ENCODE measurements at regions not wholly inside any gene's neighbourhood (a gene's known extent, or its start where the extent isn't known, plus 50 kb on each side); places are given as distances from the start of the nearest gene placed in this dataset.
A peak's percentile ranks its signal among the peaks of the same experiment; 100 is the strongest.

DNA sequence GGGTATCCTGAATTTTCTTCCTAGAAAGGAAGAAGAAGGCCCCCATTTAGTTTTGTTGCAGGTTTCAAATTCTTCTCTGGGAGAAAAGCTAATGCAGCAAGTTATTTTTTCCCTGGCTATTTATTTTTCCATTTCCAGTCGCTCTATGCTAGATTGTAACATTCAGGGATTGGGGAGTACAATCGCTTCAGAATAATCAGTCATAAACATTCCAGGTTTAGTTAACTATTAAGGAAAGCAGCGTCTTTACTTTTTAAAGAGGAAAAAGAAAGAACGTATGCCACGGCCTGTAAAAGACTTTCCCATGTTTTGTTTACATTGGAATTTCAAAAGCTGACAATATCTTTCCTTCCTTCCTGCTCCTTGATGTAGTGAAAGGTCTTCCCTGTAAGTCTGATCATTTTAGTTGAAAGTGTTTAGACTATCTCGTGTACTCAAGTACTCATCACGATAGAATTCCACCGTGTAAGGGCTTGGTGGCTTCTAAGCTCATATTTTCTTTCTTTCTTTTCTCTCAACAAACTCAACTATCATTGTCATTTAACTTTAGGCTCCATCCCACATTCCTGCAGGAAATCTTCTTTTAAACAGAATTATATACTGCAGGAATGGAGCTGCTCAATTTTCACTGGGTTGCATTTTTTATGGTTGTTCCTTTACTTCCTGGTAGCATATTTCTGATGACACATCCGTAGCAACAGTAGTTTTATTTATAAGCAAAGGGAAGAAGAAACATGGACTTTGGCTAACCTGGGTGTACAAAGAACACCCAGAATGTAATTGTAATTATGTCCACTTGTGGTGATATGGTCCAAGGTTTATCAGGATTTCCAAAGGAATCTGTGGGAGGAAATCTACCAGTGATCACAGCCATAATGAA is 213.1 kb upstream of the FAT1 start:
- FAIRE-seq (peak; percentile 51), DNase-seq (peak in 2 of 5 donors; percentile 67 to 83)
- Histone ChIP-seq H3K36me3 (ENCODE audit: control insufficient read depth in 2 of 3, insufficient read depth in 3 of 3, low read length in 3 of 3) (no peaks in the 10 kb centered on the region), H3K27ac (ENCODE audit: low read depth in 2 of 2, low read length in 2 of 2) (peak overlapping the region; percentile 59 to 63), H3K9me3 (ENCODE audit: control insufficient read depth in 2 of 3, insufficient read depth in 1 of 3, low read length in 3 of 3) (no peaks in the 10 kb centered on the region), H3K27me3 (ENCODE audit: control insufficient read depth, insufficient read depth, low read length) (no peaks in the 10 kb centered on the region), H3K4me3 (ENCODE audit: low read length in 3 of 3) (peak overlapping the region in 2 of 3 donors; percentile 40 to 62), H3K4me1 (ENCODE audit: control insufficient read depth in 2 of 3, insufficient read depth in 2 of 3, low read depth in 1 of 3, low read length in 3 of 3) (peaks cover 0 to 13% (median 4%) of the 10 kb centered on the region in 3 donors), H3K9ac (ENCODE audit: low read length in 3 of 3) (no peak overlapping the region)
- intact Hi-C loops (cut with DNase I): no loop called here
- peak; percentile 12 for TF ChIP-seq CTCF (IDR thresholded peaks at IDR 0.05; ENCODE audit: borderline replicate concordance, extremely low read depth, insufficient read depth)

DNA sequence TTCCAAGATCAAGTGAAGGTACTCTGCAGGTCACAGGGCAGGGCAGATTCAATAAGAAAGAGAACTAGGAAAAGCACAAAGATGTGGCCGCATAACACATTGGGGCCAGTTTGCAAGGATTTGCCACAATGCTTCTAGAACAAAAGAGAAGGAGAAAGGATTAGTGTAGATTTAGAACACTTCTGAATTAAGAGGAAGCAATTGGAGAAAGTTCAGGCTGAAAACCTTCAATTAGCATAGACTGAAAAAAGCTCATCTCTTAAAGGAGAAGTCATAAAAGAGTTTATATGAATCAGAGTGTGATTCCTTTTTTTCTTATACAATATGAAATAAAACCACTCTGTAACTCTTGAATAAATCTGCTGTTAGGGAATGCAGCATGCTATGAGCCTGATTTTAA is 215.6 kb upstream of the FAT1 start:
- FAIRE-seq (no peak), DNase-seq (no peak)
- H3K4me3 ChIP-seq (ENCODE audit: low read length in 3 of 3): no peak overlapping the region
- no peak overlapping the region for H3K9ac ChIP-seq (ENCODE audit: low read length in 3 of 3)
- no peaks in the 10 kb centered on the region for H3K9me3 ChIP-seq (ENCODE audit: control insufficient read depth in 2 of 3, insufficient read depth in 1 of 3, low read length in 3 of 3)
- no peak for TF ChIP-seq CTCF (IDR thresholded peaks at IDR 0.05; ENCODE audit: borderline replicate concordance, extremely low read depth, insufficient read depth)
- H3K27me3 ChIP-seq (ENCODE audit: control insufficient read depth, insufficient read depth, low read length): no peaks in the 10 kb centered on the region
- no peak overlapping the region for H3K27ac ChIP-seq (ENCODE audit: low read depth in 2 of 2, low read length in 2 of 2)
- intact Hi-C loops (cut with DNase I): no loop called here
- peaks cover 2 to 13% (median 3%) of the 10 kb centered on the region in 3 donors for H3K4me1 ChIP-seq (ENCODE audit: control insufficient read depth in 2 of 3, insufficient read depth in 2 of 3, low read depth in 1 of 3, low read length in 3 of 3)
- no peaks in the 10 kb centered on the region for H3K36me3 ChIP-seq (ENCODE audit: control insufficient read depth in 2 of 3, insufficient read depth in 3 of 3, low read length in 3 of 3)

- no peak overlapping the region for H3K4me3 ChIP-seq (ENCODE audit: low read length in 3 of 3)
- no peak overlapping the region for H3K27ac ChIP-seq (ENCODE audit: low read depth in 2 of 2, low read length in 2 of 2)
- DNase-seq (no peak), FAIRE-seq (no peak)
- H3K9ac ChIP-seq (ENCODE audit: low read length in 3 of 3): no peak overlapping the region
- no peaks in the 10 kb centered on the region for H3K27me3 ChIP-seq (ENCODE audit: control insufficient read depth, insufficient read depth, low read length)
- no peak for TF ChIP-seq CTCF (IDR thresholded peaks at IDR 0.05; ENCODE audit: borderline replicate concordance, extremely low read depth, insufficient read depth)
- intact Hi-C loops (cut with DNase I): no loop called here
- H3K36me3 ChIP-seq (ENCODE audit: control insufficient read depth in 2 of 3, insufficient read depth in 3 of 3, low read length in 3 of 3): no peaks in the 10 kb centered on the region
- H3K9me3 ChIP-seq (ENCODE audit: control insufficient read depth in 2 of 3, insufficient read depth in 1 of 3, low read length in 3 of 3): no peaks in the 10 kb centered on the region
- peaks cover 2 to 13% (median 3%) of the 10 kb centered on the region in 3 donors for H3K4me1 ChIP-seq (ENCODE audit: control insufficient read depth in 2 of 3, insufficient read depth in 2 of 3, low read depth in 1 of 3, low read length in 3 of 3)
These were observed 216.1 kb upstream of the FAT1 start for GRCh38 chr4:186939766-186940165.

All from kidney (tissue), 13 donors.